A549 (cell line): ENCODE measurements at regions not wholly inside any gene's neighbourhood (a gene's known extent, or its start where the extent isn't known, plus 50 kb on each side); places are given as distances from the start of the nearest gene placed in this dataset.

Experiments
- ATAC-seq, 2 experiments: fragments of 200-7000 bp in 1 of 2; fragments of >200 bp in 1 of 2; cut with Nextera tagmentation in 1 of 2; cut with Tn5 transposase in 1 of 2; 3 replicates each; pipeline versions ENCODE4 v1.8.0 to v1.9.1; 2018 to 2020; ENCODE audit warnings: mild to moderate bottlenecking in 1 of 2, moderate library complexity in 1 of 2
- CTCF ChIA-PET: fragments of 300-600 bp; sonication (Branson Sonifier 250); formaldehyde crosslinking; extraction: SDS; loops from one replicate; lab custom pipeline; 2021; ENCODE audit warnings: antibody characterized with exemption, inconsistent platforms; lab: Yijun Ruan, JAX
- POLR2A ChIA-PET: fragments of 350-600 bp; formaldehyde crosslinking; extraction: SDS; loops from one replicate; lab custom pipeline; 2021; ENCODE audit warnings: antibody characterized with exemption, inconsistent platforms; lab: Yijun Ruan, JAX
- DNase-seq, 2 experiments: peaks; one replicate each; pipeline versions ENCODE4 v3.0.0 to v3.0.0-alpha.2; 2011 to 2016; ENCODE audit warnings: low read depth in 1 of 2, low spot score in 1 of 2
- FAIRE-seq: peaks from 2 replicates; lab custom pipeline; 2011; peaks lifted over from hg19 to GRCh38; lab: Jason Lieb, UNC
- H3K27ac ChIP-seq, 2 experiments: fragments of >200 bp; sonication (Bioruptor Twin); formaldehyde crosslinking; 3 replicates each; pipeline ENCODE4 v1.5.1; 2016 to 2017
- H3K4me1 ChIP-seq: fragments of >200 bp; sonication (Bioruptor Twin); formaldehyde crosslinking; 3 replicates; pipeline ENCODE4 v1.6.1; 2016
- H3K4me2 ChIP-seq: fragments of >200 bp; sonication (Bioruptor Twin); formaldehyde crosslinking; 3 replicates; pipeline ENCODE4 v1.6.1; 2016
- H3K4me3 ChIP-seq: fragments of >200 bp; sonication (Bioruptor Twin); formaldehyde crosslinking; 3 replicates; pipeline ENCODE4 v1.5.1; 2016
- H3K9me3 ChIP-seq: fragments of >200 bp; sonication (Bioruptor Twin); formaldehyde crosslinking; 3 replicates; pipeline ENCODE4 v1.6.1; 2016
- BHLHE40 ChIP-seq: IDR thresholded peaks from 2 replicates; pipeline ENCODE4 v1.6.1; 2012; ENCODE audit warnings: low read depth, low read length, inconsistent platforms
- CBX2 ChIP-seq: fragments of 200-600 bp; sonication (generic); IDR thresholded peaks from 2 replicates; pipeline ENCODE4 v1.6.1; 2016; ENCODE audit warnings: low read depth, mild to moderate bottlenecking, borderline replicate concordance
- CBX8 ChIP-seq: fragments of 200-600 bp; sonication (generic); IDR thresholded peaks from 2 replicates; pipeline ENCODE4 v1.6.1; 2016
- CHD2 ChIP-seq: fragments of 150-350 bp; IDR thresholded peaks from 2 replicates; pipeline ENCODE4 v1.6.1; 2014; ENCODE audit warnings: low read length; ENCODE audit not compliant: partially characterized antibody
- EHF ChIP-seq: fragments of 250-450 bp; sonication (Bioruptor Pico); IDR thresholded peaks from 2 replicates; pipeline ENCODE4 v1.5.0; 2020; ENCODE audit warnings: mild to moderate bottlenecking
- EHMT2 ChIP-seq: fragments of 200-600 bp; sonication (generic); IDR thresholded peaks from 2 replicates; pipeline ENCODE4 v1.6.1; 2016; ENCODE audit warnings: antibody characterized with exemption, low read depth, mild to moderate bottlenecking, moderate library complexity
- ESRRA ChIP-seq: fragments of 150-350 bp; IDR thresholded peaks from 2 replicates; pipeline ENCODE4 v1.6.1; 2014; ENCODE audit warnings: mild to moderate bottlenecking, low read length, borderline replicate concordance
- FOSL2 ChIP-seq, 2 experiments: fragments of 450-650 bp in 1 of 2; fragments of >200 bp in 1 of 2; sonication (Bioruptor Twin) in 1 of 2; formaldehyde crosslinking; IDR thresholded peaks; 2 replicates each; pipeline versions ENCODE4 v1.5.0 to v1.6.1; 2016 to 2020; ENCODE audit warnings: mild to moderate bottlenecking in 1 of 2, moderate library complexity in 1 of 2
- FOXS1 ChIP-seq: fragments of 250-450 bp; sonication (Bioruptor Pico); IDR thresholded peaks from 2 replicates; pipeline ENCODE4 v1.5.0; 2020; ENCODE audit warnings: mild to moderate bottlenecking, moderate library complexity
- GATA3 ChIP-seq: IDR thresholded peaks from 2 replicates; pipeline ENCODE4 v1.6.1; 2012; ENCODE audit warnings: borderline replicate concordance
- HDAC2 ChIP-seq: fragments of 200-600 bp; sonication (generic); IDR thresholded peaks from 2 replicates; pipeline ENCODE4 v1.6.1; 2016
- HES2 ChIP-seq: fragments of >200 bp; sonication (Bioruptor Twin); formaldehyde crosslinking; IDR thresholded peaks from 2 replicates; pipeline ENCODE4 v1.6.1; 2016
- HEYL ChIP-seq: fragments of 250-450 bp; sonication (Bioruptor Pico); IDR thresholded peaks from 2 replicates; pipeline ENCODE4 v1.8.0; 2021; ENCODE audit warnings: mild to moderate bottlenecking, moderate library complexity
- HOXA7 ChIP-seq: fragments of 250-450 bp; sonication (Bioruptor Pico); IDR thresholded peaks from 2 replicates; pipeline ENCODE4 v1.5.0; 2020; ENCODE audit warnings: mild to moderate bottlenecking, moderate library complexity
- HOXB5 ChIP-seq: fragments of 250-450 bp; sonication (Bioruptor Pico); IDR thresholded peaks from 2 replicates; pipeline ENCODE4 v1.5.0; 2020; ENCODE audit warnings: mild to moderate bottlenecking, moderate library complexity
- JUNB ChIP-seq: fragments of >200 bp; sonication (Bioruptor Twin); formaldehyde crosslinking; IDR thresholded peaks from 2 replicates; pipeline ENCODE4 v1.6.1; 2016
- KDM1A ChIP-seq: fragments of 200-600 bp; sonication (generic); IDR thresholded peaks from 2 replicates; pipeline ENCODE4 v1.6.1; 2016; ENCODE audit warnings: low read depth, mild to moderate bottlenecking
- KDM5A ChIP-seq: fragments of 200-600 bp; sonication (generic); IDR thresholded peaks from 2 replicates; pipeline ENCODE4 v1.6.1; 2016; ENCODE audit warnings: antibody characterized with exemption, mild to moderate bottlenecking
- MAFK ChIP-seq: fragments of 450-650 bp; IDR thresholded peaks from 2 replicates; pipeline ENCODE4 v1.6.1; 2014; ENCODE audit not compliant: partially characterized antibody
- MAZ ChIP-seq: fragments of 150-350 bp; IDR thresholded peaks from 2 replicates; pipeline ENCODE4 v1.6.1; 2014; ENCODE audit warnings: antibody characterized with exemption, low read depth, low read length, borderline replicate concordance
- POLR2AphosphoS2 ChIP-seq: conservative IDR thresholded peaks from 2 replicates; pipeline ENCODE4 v1.6.1; 2012; ENCODE audit warnings: low read length, improper control_type of control experiment, inconsistent platforms
- RAD21 ChIP-seq, 2 experiments: fragments of >200 bp in 1 of 2; sonication (Bioruptor Twin) in 1 of 2; formaldehyde crosslinking in 1 of 2; IDR thresholded peaks in 1 of 2; conservative IDR thresholded peaks in 1 of 2; 2 replicates in 1 of 2; 3 replicates in 1 of 2; pipeline ENCODE4 v1.6.1; 2012 to 2018; ENCODE audit warnings: inconsistent platforms in 1 of 2
- RARB ChIP-seq: fragments of 250-450 bp; sonication (Bioruptor Pico); IDR thresholded peaks from 2 replicates; pipeline ENCODE4 v1.8.0; 2021; ENCODE audit warnings: mild to moderate bottlenecking, moderate library complexity
- SMC3 ChIP-seq: fragments of >200 bp; sonication (Bioruptor Twin); formaldehyde crosslinking; IDR thresholded peaks from 3 replicates; pipeline ENCODE4 v1.6.1; 2018; ENCODE audit warnings: inconsistent platforms
- SREBF2 ChIP-seq: fragments of 450-650 bp; IDR thresholded peaks from 2 replicates; pipeline ENCODE4 v1.6.1; 2014; ENCODE audit warnings: mild to moderate bottlenecking, moderate library complexity
- TP53 ChIP-seq: fragments of 250-450 bp; sonication (Bioruptor Pico); IDR thresholded peaks from 2 replicates; pipeline ENCODE4 v1.5.0; 2021; ENCODE audit warnings: mild to moderate bottlenecking, moderate library complexity
- ZC3H11A ChIP-seq: fragments of 450-650 bp; IDR thresholded peaks from 2 replicates; pipeline ENCODE4 v1.6.1; 2014; ENCODE audit warnings: antibody characterized with exemption, mild to moderate bottlenecking
- WGBS: methylation state at CpG from one replicate; pipeline ENCODE4 v1.1.6; 2017; ENCODE audit errors: missing lambda C conversion rate; 5-methylcytosine and 5-hydroxymethylcytosine counted together
- TF ChIP-seq, protein P1 (sequence below): IDR thresholded peaks from 2 replicates; pipeline ENCODE4 v1.6.1; 2012
- TF ChIP-seq, protein P2 (sequence below): fragments of 200-600 bp; sonication (generic); IDR thresholded peaks from 2 replicates; pipeline ENCODE4 v1.6.1; 2016; ENCODE audit warnings: antibody characterized with exemption, mild to moderate bottlenecking, moderate library complexity

DNA sequence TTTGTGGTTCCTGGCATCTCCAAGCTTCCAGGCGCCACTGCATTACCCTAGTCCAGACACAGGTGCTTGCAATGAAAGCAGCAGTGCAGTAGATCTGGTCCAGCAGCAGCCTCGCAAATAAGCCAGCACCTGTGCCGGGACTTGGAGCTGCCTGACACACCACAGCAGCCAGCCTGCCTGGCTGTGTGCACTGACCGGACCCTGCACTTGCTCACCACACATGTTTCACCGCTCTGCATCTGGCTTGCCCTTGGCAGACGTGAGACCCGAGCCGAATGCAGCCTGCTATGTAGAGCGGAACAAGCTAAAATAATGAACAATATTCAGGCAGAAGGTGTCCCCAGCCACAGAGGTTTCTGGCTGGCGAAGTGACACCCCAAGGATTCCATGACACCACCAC is 123.6 kb upstream of the POM121L12 start:
- no peaks in the 10 kb centered on the region for H3K9me3 ChIP-seq
- WGBS = 21% methylated on average over 10 of the region's 10 CpGs
- POLR2A ChIA-PET = no interaction called here
- CTCF ChIA-PET = no interaction called here
- DNase-seq = no peak
- ATAC-seq = no peak
- no peak overlapping the region for H3K4me2 ChIP-seq
- H3K4me3 ChIP-seq = no peak overlapping the region
- no peaks in the 10 kb centered on the region for H3K4me1 ChIP-seq
- H3K27ac ChIP-seq = no peak overlapping the region
- TF ChIP-seq POLR2AphosphoS2 (no peak), HES2 (no peak), CBX2 (no peak)
- no peak for FAIRE-seq

- ChIA-PET POLR2A (no interaction called here), CTCF (no interaction called here)
- H3K4me1 ChIP-seq = no peaks in the 10 kb centered on the region
- H3K27ac ChIP-seq = no peak overlapping the region
- no peak for DNase-seq
- TF ChIP-seq FOXS1 (CRISPR knock-in tag) (no peak), CBX8 (no peak), SMC3 (no peak), HOXB5 (CRISPR knock-in tag) (no peak), ZC3H11A (no peak), MAFK (no peak), HDAC2 (no peak), POLR2AphosphoS2 (no peak), CBX2 (no peak), HES2 (no peak)
- H3K9me3 ChIP-seq = no peaks in the 10 kb centered on the region
- no peak for FAIRE-seq
- 7% methylated on average over 5 of the region's 7 CpGs for WGBS
- H3K4me2 ChIP-seq = no peak overlapping the region
- no peak overlapping the region for H3K4me3 ChIP-seq
- ATAC-seq = no peak
Observed at GRCh38 chr7:52911326-52911725, 124.1 kb upstream of the POM121L12 start.

DNA sequence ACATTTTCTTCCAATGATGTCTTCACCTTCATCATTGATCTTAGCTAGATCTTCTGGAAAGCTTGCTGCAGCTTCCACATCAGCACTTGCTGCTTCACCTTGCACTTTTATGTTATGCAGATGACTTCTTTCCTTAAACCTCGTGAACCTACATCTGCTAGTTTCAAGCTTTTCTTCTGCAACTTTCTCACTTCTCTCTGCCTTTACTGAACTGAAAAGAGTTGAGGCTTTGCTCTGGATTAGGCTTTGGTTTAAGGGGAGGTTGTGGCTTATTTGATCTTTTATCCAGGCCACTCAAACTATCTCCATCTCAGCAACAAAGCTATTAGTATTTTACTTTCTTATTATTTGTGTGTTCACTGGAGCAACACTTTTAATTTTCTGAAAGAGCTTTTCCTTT is 125.5 kb upstream of the POM121L12 start:
- Histone ChIP-seq H3K27ac (no peak overlapping the region), H3K4me2 (no peak overlapping the region), H3K4me3 (no peak overlapping the region), H3K4me1 (no peaks in the 10 kb centered on the region), H3K9me3 (no peaks in the 10 kb centered on the region)
- CTCF ChIA-PET = no interaction called here
- no peak for TF ChIP-seq ESRRA
- no peak for TF ChIP-seq EHMT2
- no peak for TF ChIP-seq BHLHE40
- no peak for TF ChIP-seq CHD2
- TF ChIP-seq MAFK = no peak
- no peak for TF ChIP-seq FOXS1 (CRISPR knock-in tag)
- TF ChIP-seq TP53 (CRISPR knock-in tag) = no peak
- TF ChIP-seq CBX2 = no peak
- TF ChIP-seq FOSL2 (IDR thresholded peaks at IDR 0.05) = no peak
- no peak for TF ChIP-seq FOSL2 (CRISPR knock-in tag; IDR thresholded peaks at IDR 0.05)
- TF ChIP-seq, protein P1, sequence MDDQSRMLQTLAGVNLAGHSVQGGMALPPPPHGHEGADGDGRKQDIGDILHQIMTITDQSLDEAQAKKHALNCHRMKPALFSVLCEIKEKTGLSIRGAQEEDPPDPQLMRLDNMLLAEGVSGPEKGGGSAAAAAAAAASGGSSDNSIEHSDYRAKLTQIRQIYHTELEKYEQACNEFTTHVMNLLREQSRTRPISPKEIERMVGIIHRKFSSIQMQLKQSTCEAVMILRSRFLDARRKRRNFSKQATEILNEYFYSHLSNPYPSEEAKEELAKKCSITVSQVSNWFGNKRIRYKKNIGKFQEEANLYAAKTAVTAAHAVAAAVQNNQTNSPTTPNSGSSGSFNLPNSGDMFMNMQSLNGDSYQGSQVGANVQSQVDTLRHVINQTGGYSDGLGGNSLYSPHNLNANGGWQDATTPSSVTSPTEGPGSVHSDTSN = no peak
- no peak for TF ChIP-seq HDAC2
- no peak for TF ChIP-seq HEYL
- TF ChIP-seq KDM1A = no peak
- TF ChIP-seq EHF = no peak
- no peak for ATAC-seq
- no peak for FAIRE-seq
- POLR2A ChIA-PET = no interaction called here
- DNase-seq = no peak
- 0% methylated on average over 1 of the region's 1 CpG for WGBS

- CTCF ChIA-PET = no interaction called here
- DNase-seq = no peak
- Histone ChIP-seq H3K4me3 (no peak overlapping the region), H3K27ac (no peak overlapping the region), H3K4me2 (no peak overlapping the region), H3K9me3 (no peaks in the 10 kb centered on the region), H3K4me1 (no peaks in the 10 kb centered on the region)
- no peak for ATAC-seq
- FAIRE-seq = no peak
- POLR2A ChIA-PET = no interaction called here
- TF ChIP-seq MAZ (no peak), RAD21 (conservative IDR thresholded peaks at IDR 0.05 in 1 of 2, IDR thresholded peaks at IDR 0.05 in 1 of 2) (no peak), RARB (CRISPR knock-in tag) (no peak), GATA3 (no peak), SREBF2 (no peak), EHMT2 (no peak), HOXB5 (CRISPR knock-in tag) (no peak), KDM5A (no peak), ZC3H11A (no peak), HOXA7 (CRISPR knock-in tag) (no peak), JUNB (no peak), TP53 (CRISPR knock-in tag) (no peak)
- TF ChIP-seq, protein P2, sequence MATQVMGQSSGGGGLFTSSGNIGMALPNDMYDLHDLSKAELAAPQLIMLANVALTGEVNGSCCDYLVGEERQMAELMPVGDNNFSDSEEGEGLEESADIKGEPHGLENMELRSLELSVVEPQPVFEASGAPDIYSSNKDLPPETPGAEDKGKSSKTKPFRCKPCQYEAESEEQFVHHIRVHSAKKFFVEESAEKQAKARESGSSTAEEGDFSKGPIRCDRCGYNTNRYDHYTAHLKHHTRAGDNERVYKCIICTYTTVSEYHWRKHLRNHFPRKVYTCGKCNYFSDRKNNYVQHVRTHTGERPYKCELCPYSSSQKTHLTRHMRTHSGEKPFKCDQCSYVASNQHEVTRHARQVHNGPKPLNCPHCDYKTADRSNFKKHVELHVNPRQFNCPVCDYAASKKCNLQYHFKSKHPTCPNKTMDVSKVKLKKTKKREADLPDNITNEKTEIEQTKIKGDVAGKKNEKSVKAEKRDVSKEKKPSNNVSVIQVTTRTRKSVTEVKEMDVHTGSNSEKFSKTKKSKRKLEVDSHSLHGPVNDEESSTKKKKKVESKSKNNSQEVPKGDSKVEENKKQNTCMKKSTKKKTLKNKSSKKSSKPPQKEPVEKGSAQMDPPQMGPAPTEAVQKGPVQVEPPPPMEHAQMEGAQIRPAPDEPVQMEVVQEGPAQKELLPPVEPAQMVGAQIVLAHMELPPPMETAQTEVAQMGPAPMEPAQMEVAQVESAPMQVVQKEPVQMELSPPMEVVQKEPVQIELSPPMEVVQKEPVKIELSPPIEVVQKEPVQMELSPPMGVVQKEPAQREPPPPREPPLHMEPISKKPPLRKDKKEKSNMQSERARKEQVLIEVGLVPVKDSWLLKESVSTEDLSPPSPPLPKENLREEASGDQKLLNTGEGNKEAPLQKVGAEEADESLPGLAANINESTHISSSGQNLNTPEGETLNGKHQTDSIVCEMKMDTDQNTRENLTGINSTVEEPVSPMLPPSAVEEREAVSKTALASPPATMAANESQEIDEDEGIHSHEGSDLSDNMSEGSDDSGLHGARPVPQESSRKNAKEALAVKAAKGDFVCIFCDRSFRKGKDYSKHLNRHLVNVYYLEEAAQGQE = no peak
Observed at GRCh38 chr7:52909131-52909530, 126.3 kb upstream of the POM121L12 start.
